H1 (cell line): ENCODE measurements at regions not wholly inside any gene's neighbourhood (a gene's known extent, or its start where the extent isn't known, plus 50 kb on each side); places are given as distances from the start of the nearest gene placed in this dataset.

Experiments used
- CTCF ChIA-PET: fragments of 300-600 bp; sonication (Branson Sonifier 250); formaldehyde crosslinking; loops from one replicate; lab custom pipeline; 2021; ENCODE audit not compliant: partially characterized antibody; lab: Charles Lee
- POLR2A ChIA-PET: fragments of 300-600 bp; sonication (Branson Sonifier 250); formaldehyde crosslinking; loops from one replicate; lab custom pipeline; 2021; ENCODE audit warnings: inconsistent platforms; ENCODE audit not compliant: partially characterized antibody; lab: Charles Lee
- DNase-seq, 2 experiments: peaks; one replicate each; pipeline versions ENCODE4 v3.0.0 to v3.0.0-alpha.2; 2010 to 2022; ENCODE audit warnings: low spot score in 2 of 2, low read depth in 1 of 2, mixed read lengths in 1 of 2
- FAIRE-seq: peaks from 2 replicates; lab custom pipeline; 2011; peaks lifted over from hg19 to GRCh38; lab: Jason Lieb, UNC
- H2AFZ ChIP-seq: 2 replicates; pipeline ENCODE4 v1.8.1; 2012; ENCODE audit warnings: low read length, inconsistent platforms
- H2AK5ac ChIP-seq: 2 replicates; pipeline ENCODE4 v1.6.1; 2013; ENCODE audit warnings: low read depth, low read length
- H2BK120ac ChIP-seq: replicated peaks from 2 replicates; pipeline ENCODE3; 2013; ENCODE audit warnings: low read depth, low read length, inconsistent platforms
- H2BK12ac ChIP-seq: 2 replicates; pipeline ENCODE4 v1.6.1; 2013; ENCODE audit warnings: low read depth, low read length
- H2BK15ac ChIP-seq: 2 replicates; pipeline ENCODE4 v1.6.1; 2013; ENCODE audit warnings: low read length
- H2BK20ac ChIP-seq: 2 replicates; pipeline ENCODE4 v1.6.1; 2013; ENCODE audit warnings: low read length
- H2BK5ac ChIP-seq: 2 replicates; pipeline ENCODE4 v1.6.1; 2013; ENCODE audit warnings: low read depth, low read length
- H3K14ac ChIP-seq: 2 replicates; pipeline ENCODE4 v1.6.1; 2013; ENCODE audit warnings: inconsistent platforms; ENCODE audit not compliant: insufficient read length
- H3K18ac ChIP-seq: 2 replicates; pipeline ENCODE4 v1.6.1; 2013; ENCODE audit warnings: low read length; ENCODE audit errors: extremely low read depth
- H3K23ac ChIP-seq: 2 replicates; pipeline ENCODE4 v1.6.1; 2013; ENCODE audit warnings: inconsistent platforms; ENCODE audit not compliant: insufficient read length
- H3K23me2 ChIP-seq: 2 replicates; pipeline ENCODE4 v1.6.1; 2013; ENCODE audit warnings: low read depth, low read length
- H3K27ac ChIP-seq: 2 replicates; pipeline ENCODE4 v1.6.1; 2011; ENCODE audit warnings: low read depth, low read length, inconsistent platforms
- H3K27me3 ChIP-seq, 4 experiments: replicated peaks in 1 of 4; 1 replicate in 1 of 4; 2 replicates in 3 of 4; pipeline versions ENCODE4 v1.6.1 to v1.8.1; 2011 to 2013; ENCODE audit warnings: low read length in 3 of 4, mild to moderate bottlenecking in 3 of 4, inconsistent platforms in 2 of 4, mixed read lengths in 2 of 4, moderate library complexity in 1 of 4; ENCODE audit not compliant: control insufficient read depth in 3 of 4, insufficient read depth in 3 of 4; ENCODE audit errors: extremely low read depth in 1 of 4
- H3K36me3 ChIP-seq, 4 experiments: 2 replicates each; pipeline versions ENCODE4 v1.6.1 to v1.8.1; 2011 to 2013; ENCODE audit warnings: mild to moderate bottlenecking in 4 of 4, low read length in 3 of 4, moderate library complexity in 2 of 4, control low read depth in 1 of 4, inconsistent platforms in 1 of 4; ENCODE audit not compliant: insufficient read depth in 4 of 4, control insufficient read depth in 2 of 4
- H3K4ac ChIP-seq: replicated peaks from 2 replicates; pipeline ENCODE3; 2013; ENCODE audit warnings: low read length, low read depth, mixed read lengths, inconsistent platforms; ENCODE audit not compliant: insufficient read length
- H3K4me1 ChIP-seq, 4 experiments: replicated peaks in 1 of 4; 1 replicate in 1 of 4; 2 replicates in 3 of 4; pipeline versions ENCODE4 v1.6.1 to v1.8.1; 2011 to 2013; ENCODE audit warnings: low read length in 3 of 4, inconsistent platforms in 2 of 4, mixed read lengths in 1 of 4; ENCODE audit not compliant: insufficient read depth in 4 of 4, control insufficient read depth in 3 of 4
- H3K4me2 ChIP-seq, 2 experiments: 2 replicates each; pipeline versions ENCODE4 v1.6.1 to v1.8.1; 2011 to 2013; ENCODE audit warnings: low read depth in 2 of 2, low read length in 2 of 2, control low read depth in 1 of 2, inconsistent platforms in 1 of 2, mild to moderate bottlenecking in 1 of 2; ENCODE audit not compliant: insufficient read depth in 1 of 2
- H3K4me3 ChIP-seq, 4 experiments: fragments of 200-600, 300-600 bp in 1 of 4; sonication (generic), shearing (Covaris generic), sonication (Bioruptor Twin) in 1 of 4; 2 replicates each; pipeline versions ENCODE4 v1.5.1 to v1.8.1; 2011 to 2016; ENCODE audit warnings: low read length in 4 of 4, low read depth in 3 of 4, control low read depth in 2 of 4, inconsistent platforms in 2 of 4, mild to moderate bottlenecking in 2 of 4, mixed read lengths in 1 of 4, moderate library complexity in 1 of 4; ENCODE audit not compliant: insufficient read depth in 2 of 4; ENCODE audit errors: extremely low read depth in 1 of 4
- H3K56ac ChIP-seq: replicated peaks from 2 replicates; pipeline ENCODE3; 2013; ENCODE audit warnings: low read depth, mild to moderate bottlenecking, mixed read lengths, low read length, inconsistent platforms; ENCODE audit not compliant: insufficient read length
- H3K79me1 ChIP-seq: 2 replicates; pipeline ENCODE4 v1.6.1; 2013; ENCODE audit warnings: low read depth, low read length, control low read depth
- H3K79me2 ChIP-seq, 2 experiments: 2 replicates each; pipeline versions ENCODE4 v1.6.1 to v1.8.1; 2012 to 2013; ENCODE audit warnings: low read length in 2 of 2, mild to moderate bottlenecking in 2 of 2, inconsistent platforms in 1 of 2; ENCODE audit not compliant: insufficient read depth in 2 of 2, control insufficient read depth in 1 of 2
- H3K9ac ChIP-seq, 4 experiments: replicated peaks in 1 of 4; 1 replicate in 1 of 4; 2 replicates in 3 of 4; pipeline versions ENCODE4 v1.6.1 to v1.8.1; 2011 to 2013; ENCODE audit warnings: low read depth in 3 of 4, low read length in 3 of 4, control low read depth in 2 of 4, mild to moderate bottlenecking in 2 of 4, moderate library complexity in 2 of 4, inconsistent platforms in 1 of 4; ENCODE audit errors: extremely low read depth in 1 of 4
- H3K9me3 ChIP-seq, 2 experiments: 2 replicates each; pipeline versions ENCODE4 v1.6.1 to v1.8.1; 2012 to 2013; ENCODE audit warnings: mild to moderate bottlenecking in 2 of 2, moderate library complexity in 2 of 2, control low read depth in 1 of 2, inconsistent platforms in 1 of 2, low read depth in 1 of 2, low read length in 1 of 2, mixed read lengths in 1 of 2; ENCODE audit not compliant: insufficient read depth in 2 of 2
- H4K20me1 ChIP-seq, 2 experiments: replicated peaks in 1 of 2; 2 replicates each; pipeline versions ENCODE3 to v1.8.1; 2011 to 2013; ENCODE audit warnings: inconsistent platforms in 2 of 2, low read length in 2 of 2, mild to moderate bottlenecking in 1 of 2; ENCODE audit not compliant: insufficient read depth in 2 of 2, control insufficient read depth in 1 of 2
- H4K5ac ChIP-seq: 2 replicates; pipeline ENCODE4 v1.6.1; 2013; ENCODE audit warnings: low read length, low read depth, mixed read lengths, inconsistent platforms; ENCODE audit not compliant: insufficient read length
- H4K8ac ChIP-seq: 2 replicates; pipeline ENCODE4 v1.8.0; 2013; ENCODE audit warnings: mild to moderate bottlenecking, moderate library complexity, low read length, inconsistent platforms; ENCODE audit not compliant: insufficient read depth; ENCODE audit errors: extremely low read depth
- H4K91ac ChIP-seq: replicated peaks from 2 replicates; pipeline ENCODE3; 2013; ENCODE audit warnings: low read length, mixed read lengths, inconsistent platforms; ENCODE audit not compliant: insufficient read length
- CBX5 ChIP-seq: fragments of 300-800, 300-1000 bp; sonication (generic); IDR thresholded peaks from 2 replicates; pipeline ENCODE4 v1.7.1; 2016; ENCODE audit warnings: antibody characterized with exemption, low read length, low read depth
- CBX8 ChIP-seq: fragments of 300-800, 300-1000 bp; sonication (generic); IDR thresholded peaks from 2 replicates; pipeline ENCODE4 v1.7.1; 2016; ENCODE audit warnings: low read depth, low read length, borderline replicate concordance
- CEBPB ChIP-seq: IDR thresholded peaks from 2 replicates; pipeline ENCODE4 v1.6.1; 2012; ENCODE audit warnings: low read depth, low read length
- EGR1 ChIP-seq: IDR thresholded peaks from 2 replicates; pipeline ENCODE4 v1.6.1; 2011; ENCODE audit warnings: low read depth, low read length, borderline replicate concordance
- KDM4A ChIP-seq: IDR thresholded peaks from one replicate; pipeline ENCODE4 v1.7.1; 2012; ENCODE audit warnings: low read depth, mild to moderate bottlenecking, moderate library complexity, low read length, inconsistent platforms; ENCODE audit not compliant: severe bottlenecking
- KDM5A ChIP-seq: fragments of 200-600 bp; IDR thresholded peaks from 2 replicates; pipeline ENCODE4 v1.7.1; 2012; ENCODE audit warnings: mild to moderate bottlenecking, low read length, inconsistent platforms, mixed read lengths
- POLR2A ChIP-seq, 2 experiments: IDR thresholded peaks; 1 replicate in 1 of 2; 2 replicates in 1 of 2; pipeline ENCODE4 v1.6.1; 2011; ENCODE audit warnings: low read depth in 2 of 2, low read length in 2 of 2, mild to moderate bottlenecking in 2 of 2; ENCODE audit errors: control extremely low read depth in 1 of 2
- POLR2AphosphoS5 ChIP-seq: IDR thresholded peaks from 2 replicates; pipeline ENCODE4 v1.6.1; 2011; ENCODE audit warnings: low read depth, low read length
- RNF2 ChIP-seq: fragments of 200-900, 300-1000 bp; sonication (generic); IDR thresholded peaks from 2 replicates; pipeline ENCODE4 v1.7.1; 2016; ENCODE audit warnings: borderline replicate concordance, low read depth, mild to moderate bottlenecking, antibody characterized with exemption, low read length; ENCODE audit not compliant: poor library complexity, severe bottlenecking; ENCODE audit errors: missing control alignments
- SIN3A ChIP-seq, 2 experiments: IDR thresholded peaks in 1 of 2; conservative IDR thresholded peaks in 1 of 2; 2 replicates each; pipeline ENCODE4 v1.6.1; 2011 to 2012; ENCODE audit warnings: low read length in 2 of 2, improper control_type of control experiment in 1 of 2, low read depth in 1 of 2, mild to moderate bottlenecking in 1 of 2
- SP4 ChIP-seq: IDR thresholded peaks from 2 replicates; pipeline ENCODE4 v1.6.1; 2012; ENCODE audit warnings: low read length, inconsistent platforms
- SRF ChIP-seq: IDR thresholded peaks from 2 replicates; pipeline ENCODE4 v1.6.1; 2011; ENCODE audit warnings: mild to moderate bottlenecking, low read depth, low read length, moderate library complexity
- WGBS, 2 experiments: shearing (Covaris generic) in 1 of 2; methylation state at CpG; one replicate each; pipeline versions ENCODE4 v1.1.6 to v1.1.7; 2013 to 2015; ENCODE audit warnings: low lambda C conversion rate in 2 of 2, mixed read lengths in 2 of 2, inconsistent platforms in 1 of 2, low coverage in 1 of 2, missing lambda C conversion rate in 1 of 2; ENCODE audit not compliant: insufficient replicate concordance in 2 of 2, insufficient coverage in 1 of 2, insufficient read length in 1 of 2; ENCODE audit errors: extremely low coverage in 1 of 2, missing lambda C conversion rate in 1 of 2; 5-methylcytosine and 5-hydroxymethylcytosine counted together

GRCh38 chr7:113207441-113207840, 89.1 kb upstream of the SMIM30 start:
- H3K56ac ChIP-seq = no peak overlapping the region
- no peak overlapping the region for H2BK120ac ChIP-seq
- H4K5ac ChIP-seq = no peak overlapping the region
- FAIRE-seq = no peak
- H3K18ac ChIP-seq = no peak overlapping the region
- 87% methylated on average over 3 of the region's 3 CpGs; no CpG with 5 or more reads in 1 of the 2 experiments for WGBS, 2 experiments
- no peak overlapping the region for H3K23ac ChIP-seq
- CTCF ChIA-PET = no interaction called here
- no peaks in the 10 kb centered on the region for H3K79me1 ChIP-seq
- POLR2A ChIA-PET = no interaction called here
- H3K9ac ChIP-seq = no peak overlapping the region
- no peaks in the 10 kb centered on the region; a peak in 1 of 4 replicates for H3K9me3 ChIP-seq
- no peak overlapping the region for H4K8ac ChIP-seq
- no peak overlapping the region for H2BK5ac ChIP-seq
- H3K36me3 ChIP-seq = no peaks in the 10 kb centered on the region
- H2BK15ac ChIP-seq = no peak overlapping the region
- H2BK12ac ChIP-seq = no peak overlapping the region
- H4K20me1 ChIP-seq = no peaks in the 10 kb centered on the region
- no peak overlapping the region for H3K4me2 ChIP-seq
- H2BK20ac ChIP-seq = no peak overlapping the region
- TF ChIP-seq CBX8 (no peak), POLR2A (IDR thresholded peaks at IDR 0.05; ENCODE audit: control extremely low read depth in 1 of 2, low read depth in 2 of 2, low read length in 2 of 2) (no peak), CEBPB (no peak), POLR2AphosphoS5 (no peak), KDM4A (no peak), KDM5A (no peak), EGR1 (no peak), RNF2 (no peak), SRF (no peak), CBX5 (no peak), SP4 (no peak), SIN3A (conservative IDR thresholded peaks at IDR 0.05 in 1 of 2, IDR thresholded peaks at IDR 0.05 in 1 of 2; ENCODE audit: low read depth in 1 of 2, low read length in 2 of 2) (no peak)
- TF ChIP-seq, all 59 proteins: peak for 0
- Histone ChIP-seq H3K4me3 (no peak overlapping the region), H3K79me2 (no peaks in the 10 kb centered on the region), H3K4me1 (no peaks in the 10 kb centered on the region), H2AFZ (no peak overlapping the region), H3K23me2 (no peaks in the 10 kb centered on the region), H3K4ac (no peak overlapping the region), H2AK5ac (no peak overlapping the region), H4K91ac (no peak overlapping the region), H3K14ac (no peak overlapping the region), H3K27ac (no peak overlapping the region), H3K27me3 (no peaks in the 10 kb centered on the region)
- no peak for DNase-seq
